ENCODE measurements at regions not wholly inside any gene's neighbourhood (a gene's known extent, or its start where the extent isn't known, plus 50 kb on each side); places are given as distances from the start of the nearest gene placed in this dataset.

GRCh38 chr2:186980117-186980442 is 131.1 kb upstream of the ZSWIM2 start:
- no peak for TF ChIP-seq CTCF (IDR thresholded peaks at IDR 0.05)
- TF ChIP-seq POLR2A (IDR thresholded peaks at IDR 0.05) = no peak

Data from gastroesophageal sphincter (tissue), 3 donors.